AG04449 (cell line): ENCODE measurements at regions not wholly inside any gene's neighbourhood (a gene's known extent, or its start where the extent isn't known, plus 50 kb on each side); places are given as distances from the start of the nearest gene placed in this dataset.
"Not testable (repeated sequence)": the region's sequence is repeated elsewhere in the genome, so short reads cannot be mapped to it uniquely, and the experiment has no call there.

Experiments used
- CTCF ChIA-PET: fragments of 350-600 bp; formaldehyde crosslinking; extraction: SDS; loops from one replicate; lab custom pipeline; 2021; ENCODE audit warnings: antibody characterized with exemption; lab: Yijun Ruan, JAX
- POLR2A ChIA-PET: fragments of 400-600, 350-600 bp; formaldehyde crosslinking; extraction: SDS; loops from one replicate; lab custom pipeline; 2020; ENCODE audit warnings: antibody characterized with exemption, inconsistent platforms; lab: Yijun Ruan, JAX
- DNase-seq: peaks from one replicate; pipeline ENCODE4 v3.0.0-alpha.2; 2010; ENCODE audit warnings: low read depth, low spot score
- H3K4me3 ChIP-seq: 2 replicates; pipeline ENCODE4 v1.5.1; 2011; ENCODE audit warnings: low read depth, mild to moderate bottlenecking, control low read depth, low read length
- TF ChIP-seq, protein P1 (sequence below): IDR thresholded peaks from one replicate; pipeline ENCODE4 v1.5.1; 2011; ENCODE audit warnings: mild to moderate bottlenecking, moderate library complexity, low read length, control low read depth, inconsistent platforms; ENCODE audit not compliant: insufficient read depth; ENCODE audit errors: missing control alignments

GRCh38 chr1:164155347-164155746, 403.6 kb upstream of the PBX1 start:
- no peak for DNase-seq
- no peak overlapping the region for H3K4me3 ChIP-seq
- ChIA-PET CTCF (no interaction called here), POLR2A (no interaction called here)
- TF ChIP-seq, protein P1, sequence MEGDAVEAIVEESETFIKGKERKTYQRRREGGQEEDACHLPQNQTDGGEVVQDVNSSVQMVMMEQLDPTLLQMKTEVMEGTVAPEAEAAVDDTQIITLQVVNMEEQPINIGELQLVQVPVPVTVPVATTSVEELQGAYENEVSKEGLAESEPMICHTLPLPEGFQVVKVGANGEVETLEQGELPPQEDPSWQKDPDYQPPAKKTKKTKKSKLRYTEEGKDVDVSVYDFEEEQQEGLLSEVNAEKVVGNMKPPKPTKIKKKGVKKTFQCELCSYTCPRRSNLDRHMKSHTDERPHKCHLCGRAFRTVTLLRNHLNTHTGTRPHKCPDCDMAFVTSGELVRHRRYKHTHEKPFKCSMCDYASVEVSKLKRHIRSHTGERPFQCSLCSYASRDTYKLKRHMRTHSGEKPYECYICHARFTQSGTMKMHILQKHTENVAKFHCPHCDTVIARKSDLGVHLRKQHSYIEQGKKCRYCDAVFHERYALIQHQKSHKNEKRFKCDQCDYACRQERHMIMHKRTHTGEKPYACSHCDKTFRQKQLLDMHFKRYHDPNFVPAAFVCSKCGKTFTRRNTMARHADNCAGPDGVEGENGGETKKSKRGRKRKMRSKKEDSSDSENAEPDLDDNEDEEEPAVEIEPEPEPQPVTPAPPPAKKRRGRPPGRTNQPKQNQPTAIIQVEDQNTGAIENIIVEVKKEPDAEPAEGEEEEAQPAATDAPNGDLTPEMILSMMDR: no peak

DNA sequence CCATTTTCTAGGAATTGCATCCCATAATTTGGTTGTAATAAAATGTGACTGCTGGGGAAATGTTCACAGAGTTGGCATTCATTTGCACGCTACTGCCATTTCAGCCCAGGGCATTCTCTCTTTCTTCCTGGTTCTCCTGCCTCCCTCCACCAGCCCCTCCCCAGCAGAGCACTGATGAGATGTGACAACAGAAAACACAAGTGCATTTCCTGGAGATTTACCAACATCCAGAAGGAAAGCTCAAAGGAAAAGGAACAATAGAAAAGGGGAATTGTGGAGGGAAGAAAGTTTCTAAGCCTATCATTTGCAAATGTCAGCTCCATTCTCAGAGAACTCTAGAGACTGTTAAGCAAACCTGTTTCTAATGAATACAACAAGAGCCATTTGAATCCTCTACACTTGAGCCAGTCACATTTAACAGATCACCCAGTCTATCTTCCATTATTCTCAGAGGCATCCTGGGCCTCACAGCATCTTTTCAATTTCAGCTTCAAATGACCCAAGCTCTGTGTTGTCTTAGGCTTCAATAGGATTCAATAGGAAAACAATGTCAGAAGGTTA, 395.6 kb upstream of the PBX1 start:
- no peak for DNase-seq
- TF ChIP-seq, protein P1: no peak
- ChIA-PET CTCF (no interaction called here), POLR2A (no interaction called here)
- H3K4me3 ChIP-seq: no peak overlapping the region

- no peak overlapping the region for H3K4me3 ChIP-seq
- TF ChIP-seq, protein P1: no peak
- ChIA-PET POLR2A (no interaction called here), CTCF (interaction anchor here (1.9 kb wide), 1 partner anchor 907 kb away, joined by 5 read pairs; no protein-coding TSS in a partner anchor)
- DNase-seq: no peak
These were observed 393.5 kb upstream of the PBX1 start for GRCh38 chr1:164165466-164165865.

DNA sequence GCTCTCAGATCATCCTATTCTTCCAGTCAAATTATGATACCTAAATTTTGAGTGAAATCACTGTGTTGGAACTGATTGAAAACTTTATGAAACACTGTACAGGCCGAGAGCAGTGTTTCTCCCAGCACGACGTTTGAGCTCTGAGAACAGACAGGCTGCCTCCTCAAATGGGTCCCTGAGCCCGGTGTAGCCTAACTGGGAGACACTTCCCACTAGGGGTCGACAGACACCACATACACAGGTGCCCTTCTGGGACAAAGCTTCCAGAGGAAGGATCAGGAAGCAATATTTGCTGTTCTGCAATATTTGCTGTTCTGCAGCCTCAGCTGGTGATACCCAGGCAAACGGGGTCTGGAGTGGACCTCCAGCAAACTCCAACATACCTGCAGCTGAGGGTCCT, 392.5 kb upstream of the PBX1 start:
- TF ChIP-seq, protein P1: peak; percentile 32
- DNase-seq, POLR2A ChIA-PET, H3K4me3 ChIP-seq: not testable (repeated sequence)
- CTCF ChIA-PET: interaction anchor here (1.9 kb wide), 1 partner anchor 906 kb away, joined by 5 read pairs; no protein-coding TSS in a partner anchor

GRCh38 chr1:164177118-164177517, 381.9 kb upstream of the PBX1 start:
- DNase-seq: no peak
- TF ChIP-seq, protein P1: no peak
- ChIA-PET CTCF (no interaction called here), POLR2A (no interaction called here)
- no peak overlapping the region for H3K4me3 ChIP-seq

DNA sequence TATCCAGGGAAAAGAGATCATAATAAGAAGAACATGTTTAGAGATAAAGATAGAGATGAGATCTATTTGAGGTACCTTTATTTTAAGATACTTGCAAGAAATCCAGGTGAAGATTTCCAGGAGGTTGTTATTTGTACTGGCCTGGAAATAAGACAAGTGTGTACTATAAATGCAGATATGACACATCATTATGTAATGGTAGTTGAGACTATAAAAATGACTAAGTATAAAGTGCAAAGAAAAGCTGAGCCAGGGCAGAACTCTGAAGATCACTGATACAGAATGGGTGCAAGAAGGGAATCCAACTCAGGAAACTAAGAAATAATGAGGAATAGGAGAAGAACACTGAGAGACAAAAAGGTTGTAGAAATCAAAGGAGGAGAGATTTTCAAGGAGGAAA, 378.2 kb upstream of the PBX1 start:
- POLR2A ChIA-PET: no interaction called here
- TF ChIP-seq, protein P1: no peak
- DNase-seq: no peak
- H3K4me3 ChIP-seq: no peak overlapping the region
- CTCF ChIA-PET: no interaction called here
